ENCODE measurements at regions not wholly inside any gene's neighbourhood (a gene's known extent, or its start where the extent isn't known, plus 50 kb on each side); places are given as distances from the start of the nearest gene placed in this dataset.

GRCh38 chr14:87207756-87208155 is 785.2 kb downstream of the GALC start:
- no peak overlapping the region for H3K27ac Mint-ChIP-seq (ENCODE audit: unreplicated experiment)
- TF ChIP-seq CTCF (IDR thresholded peaks at IDR 0.05; ENCODE audit: partially characterized antibody, unreplicated experiment): no peak
- no peak overlapping the region for H3K4me3 Mint-ChIP-seq (ENCODE audit: unreplicated experiment)
- no peaks in the 10 kb centered on the region for H3K4me1 Mint-ChIP-seq (ENCODE audit: low read depth, unreplicated experiment)
- no peak for DNase-seq
- no peaks in the 10 kb centered on the region for H3K9me3 Mint-ChIP-seq (ENCODE audit: unreplicated experiment)
- H3K36me3 Mint-ChIP-seq (ENCODE audit: unreplicated experiment): no peaks in the 10 kb centered on the region
- H3K27me3 Mint-ChIP-seq (ENCODE audit: unreplicated experiment): peaks cover 2% of the 10 kb centered on the region

DNA sequence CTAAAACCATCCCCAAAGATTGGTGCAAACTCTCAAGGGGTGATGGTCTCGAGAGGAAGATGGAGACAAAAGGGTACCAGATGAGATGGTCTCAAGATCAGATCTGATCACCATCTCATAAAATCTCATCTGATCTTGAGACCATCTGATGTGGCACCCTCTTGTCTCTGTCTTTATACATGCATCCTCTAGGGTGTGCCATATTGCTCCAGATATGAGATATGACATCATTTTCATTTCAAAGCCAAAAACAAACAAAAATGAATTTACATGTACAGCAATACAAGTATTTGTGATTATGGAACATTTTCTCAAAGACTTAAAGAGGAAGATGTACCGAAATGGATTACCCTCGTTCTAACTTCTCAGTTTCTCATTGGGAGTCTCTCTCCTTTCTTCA is 787.2 kb downstream of the GALC start:
- Mint-ChIP-seq H3K27me3 (ENCODE audit: unreplicated experiment) (peaks cover 2% of the 10 kb centered on the region), H3K9me3 (ENCODE audit: unreplicated experiment) (no peaks in the 10 kb centered on the region), H3K4me1 (ENCODE audit: low read depth, unreplicated experiment) (no peaks in the 10 kb centered on the region), H3K4me3 (ENCODE audit: unreplicated experiment) (no peak overlapping the region), H3K36me3 (ENCODE audit: unreplicated experiment) (no peaks in the 10 kb centered on the region), H3K27ac (ENCODE audit: unreplicated experiment) (no peak overlapping the region)
- TF ChIP-seq CTCF (IDR thresholded peaks at IDR 0.05; ENCODE audit: partially characterized antibody, unreplicated experiment): no peak
- no peak for DNase-seq

DNA sequence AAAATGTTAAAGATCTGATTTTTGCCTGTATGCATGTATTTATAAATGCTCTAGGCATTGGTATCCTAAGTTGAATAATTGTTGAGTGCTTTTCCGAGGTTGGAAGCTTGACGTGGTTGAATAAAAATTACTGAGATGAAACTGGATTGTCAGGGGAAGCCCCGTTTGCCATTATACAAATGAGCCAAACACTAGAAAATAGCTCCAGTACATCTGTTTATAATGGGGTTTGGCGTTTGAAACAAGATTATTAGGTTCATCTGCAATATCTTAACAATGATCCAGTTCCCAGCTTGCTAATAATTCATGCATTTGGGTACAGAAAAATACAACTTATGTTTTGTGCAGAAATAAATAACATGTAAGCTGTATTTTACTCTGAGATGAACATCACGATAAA is 789.6 kb downstream of the GALC start:
- no peaks in the 10 kb centered on the region for H3K9me3 Mint-ChIP-seq (ENCODE audit: unreplicated experiment)
- H3K4me3 Mint-ChIP-seq (ENCODE audit: unreplicated experiment): no peak overlapping the region
- no peak for DNase-seq
- H3K36me3 Mint-ChIP-seq (ENCODE audit: unreplicated experiment): no peaks in the 10 kb centered on the region
- no peak overlapping the region for H3K27ac Mint-ChIP-seq (ENCODE audit: unreplicated experiment)
- no peak for TF ChIP-seq CTCF (IDR thresholded peaks at IDR 0.05; ENCODE audit: partially characterized antibody, unreplicated experiment)
- no peaks in the 10 kb centered on the region for H3K4me1 Mint-ChIP-seq (ENCODE audit: low read depth, unreplicated experiment)
- peaks cover 2% of the 10 kb centered on the region for H3K27me3 Mint-ChIP-seq (ENCODE audit: unreplicated experiment)

- Mint-ChIP-seq H3K27ac (ENCODE audit: unreplicated experiment) (no peak overlapping the region), H3K36me3 (ENCODE audit: unreplicated experiment) (no peaks in the 10 kb centered on the region), H3K27me3 (ENCODE audit: unreplicated experiment) (peaks cover under 1% of the 10 kb centered on the region), H3K9me3 (ENCODE audit: unreplicated experiment) (peaks cover 2% of the 10 kb centered on the region), H3K4me1 (ENCODE audit: low read depth, unreplicated experiment) (no peaks in the 10 kb centered on the region), H3K4me3 (ENCODE audit: unreplicated experiment) (no peak overlapping the region)
- no peak for DNase-seq
- no peak for TF ChIP-seq CTCF (IDR thresholded peaks at IDR 0.05; ENCODE audit: partially characterized antibody, unreplicated experiment)
Observed at GRCh38 chr14:87199381-87199780, 793.6 kb downstream of the GALC start.

GRCh38 chr14:87196436-87196835 is 796.5 kb downstream of the GALC start:
- Mint-ChIP-seq H3K4me1 (ENCODE audit: low read depth, unreplicated experiment) (no peaks in the 10 kb centered on the region), H3K27me3 (ENCODE audit: unreplicated experiment) (peaks cover 2% of the 10 kb centered on the region), H3K36me3 (ENCODE audit: unreplicated experiment) (no peaks in the 10 kb centered on the region), H3K27ac (ENCODE audit: unreplicated experiment) (no peak overlapping the region), H3K9me3 (ENCODE audit: unreplicated experiment) (peaks cover 2% of the 10 kb centered on the region), H3K4me3 (ENCODE audit: unreplicated experiment) (no peak overlapping the region)
- TF ChIP-seq CTCF (IDR thresholded peaks at IDR 0.05; ENCODE audit: partially characterized antibody, unreplicated experiment): no peak
- DNase-seq: no peak

All from glutamatergic neuron (in vitro differentiated cells).